HG03439 (cell line): ENCODE measurements at regions not wholly inside any gene's neighbourhood (a gene's known extent, or its start where the extent isn't known, plus 50 kb on each side); places are given as distances from the start of the nearest gene placed in this dataset.

Experiments used
- ATAC-seq: cut with Tn5 transposase; IDR thresholded peaks from one replicate; pipeline ENCODE4 v1.9.1; 2021; ENCODE audit warnings: mild to moderate bottlenecking, moderate library complexity; ENCODE audit not compliant: unreplicated experiment

DNA sequence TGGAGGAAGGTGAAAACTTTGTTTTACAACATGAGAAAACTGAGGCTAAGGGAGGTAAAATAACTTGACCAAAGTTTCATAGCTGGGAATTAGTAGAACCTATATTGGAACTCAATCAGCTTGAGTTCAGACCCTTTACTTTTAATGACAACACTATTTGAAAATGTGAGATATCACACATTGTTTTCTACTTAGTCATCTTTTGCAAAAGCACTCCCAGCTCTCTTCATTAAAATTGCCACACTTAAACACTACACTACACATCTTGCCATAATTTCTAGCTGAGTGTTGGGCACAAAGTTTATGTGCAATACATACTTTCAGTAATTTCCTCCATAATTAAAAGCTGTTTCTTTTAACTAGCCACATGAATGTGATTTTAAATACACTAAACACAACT, 230.4 kb upstream of the DCBLD2 start:
- no peak for ATAC-seq

DNA sequence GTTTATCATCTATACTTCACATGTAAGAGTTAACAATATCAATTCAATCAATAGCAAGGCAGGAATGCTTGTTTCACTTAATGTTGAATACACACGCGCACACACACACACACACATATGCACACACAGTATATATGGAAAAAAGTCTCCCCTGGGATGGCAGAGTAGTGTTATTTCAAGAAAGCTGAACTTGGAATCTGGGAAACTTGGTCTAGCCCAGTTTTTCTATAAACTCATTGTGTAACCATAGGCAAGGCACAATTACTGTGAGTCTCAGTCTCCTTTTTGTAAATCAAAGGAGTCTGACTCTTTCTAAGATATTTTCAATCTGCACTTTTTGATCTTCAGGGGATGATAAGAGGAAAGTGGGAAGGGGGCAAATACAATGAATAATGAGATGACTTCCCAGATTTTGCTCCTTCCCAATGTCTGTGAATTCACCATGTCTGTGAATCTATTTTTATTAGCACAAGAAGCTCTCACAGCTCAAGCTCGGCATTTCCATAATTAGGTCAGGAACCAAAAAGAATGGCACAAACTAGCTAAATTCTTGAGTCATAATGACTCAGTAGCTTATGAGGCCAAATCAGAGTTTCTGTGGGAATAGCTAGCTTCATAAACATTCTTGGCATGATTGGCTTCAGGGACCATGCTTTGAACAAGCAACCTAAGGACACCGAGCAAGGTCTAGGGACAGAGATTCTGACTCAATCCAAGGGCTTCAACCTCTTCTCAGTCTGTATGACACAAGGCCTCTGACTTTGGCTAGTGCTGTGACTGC, 227.4 kb upstream of the DCBLD2 start:
- no peak for ATAC-seq

DNA sequence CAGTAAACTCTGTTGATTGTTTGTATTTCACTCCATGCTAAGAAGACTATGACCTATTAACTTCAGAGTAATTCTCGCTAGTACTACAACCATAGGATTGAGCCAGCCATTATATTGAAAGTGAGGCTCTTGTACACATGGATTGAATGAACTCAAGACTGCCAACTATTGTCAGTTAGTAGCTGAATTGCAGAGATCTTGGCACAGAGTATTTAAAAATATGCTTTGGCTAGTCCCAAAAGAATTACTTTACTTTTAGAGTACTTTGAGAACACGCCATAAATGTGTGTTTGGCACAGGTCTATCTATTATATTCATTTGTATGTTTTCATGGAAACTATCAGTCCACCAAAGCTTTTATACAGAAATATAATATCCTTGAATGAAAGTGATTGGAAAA, 226.7 kb upstream of the DCBLD2 start:
- ATAC-seq, result no peak

DNA sequence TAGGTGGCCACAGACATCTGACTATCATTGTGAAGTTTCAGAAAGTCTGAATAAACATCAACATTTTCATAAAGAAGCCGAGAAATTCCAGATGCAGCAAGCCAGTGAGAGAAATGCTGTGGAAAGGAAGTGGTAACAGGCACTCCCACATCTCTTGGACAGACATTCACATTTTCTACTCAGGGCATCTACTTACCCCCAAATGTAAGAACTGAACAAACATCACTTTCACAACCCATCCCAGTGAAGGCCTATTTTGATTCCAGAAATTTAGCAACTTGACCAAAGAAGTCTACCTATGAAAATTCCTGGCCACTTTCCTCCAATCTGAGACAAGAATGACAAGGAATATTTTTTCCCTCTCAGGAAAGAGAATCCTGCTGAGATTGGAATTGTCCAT, 224.8 kb upstream of the DCBLD2 start:
- no peak for ATAC-seq

DNA sequence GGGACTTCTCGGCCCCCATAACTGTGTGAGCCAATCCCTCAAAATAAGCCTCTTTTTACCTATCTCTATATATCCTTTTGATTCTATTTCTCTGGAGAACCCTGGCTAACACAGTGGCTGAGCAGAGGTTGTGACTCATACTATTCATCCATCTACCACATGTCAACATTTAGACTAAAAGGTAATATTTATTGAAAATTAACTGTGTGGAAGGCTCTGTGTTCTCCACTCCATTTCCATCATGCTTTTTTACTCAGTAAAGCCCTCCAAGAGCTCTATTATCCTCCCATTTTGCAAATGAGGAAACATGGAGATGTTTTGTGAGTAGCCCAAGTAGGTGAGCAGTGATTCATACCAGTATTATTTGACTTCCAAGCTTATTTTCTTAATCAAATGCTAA, 217.9 kb upstream of the DCBLD2 start:
- no peak for ATAC-seq

DNA sequence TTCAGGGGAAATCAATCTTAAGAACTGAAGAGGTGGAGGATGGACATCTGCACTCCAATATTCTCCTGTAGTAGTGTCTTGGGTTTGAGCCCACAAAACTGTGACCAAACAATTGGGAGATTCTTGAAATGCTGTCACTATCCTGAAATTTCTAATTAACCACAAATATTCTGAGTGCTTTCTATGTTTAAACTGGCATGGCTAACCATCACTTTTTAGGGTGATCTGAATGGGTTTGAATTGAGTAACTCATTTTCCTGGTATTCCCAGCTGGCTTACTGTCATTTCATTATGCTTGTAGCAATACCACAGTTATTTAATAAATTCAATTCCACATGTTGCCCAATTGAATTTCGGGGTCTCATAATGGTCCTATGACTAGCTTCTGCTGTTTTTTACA, 216.9 kb upstream of the DCBLD2 start:
- no peak for ATAC-seq

DNA sequence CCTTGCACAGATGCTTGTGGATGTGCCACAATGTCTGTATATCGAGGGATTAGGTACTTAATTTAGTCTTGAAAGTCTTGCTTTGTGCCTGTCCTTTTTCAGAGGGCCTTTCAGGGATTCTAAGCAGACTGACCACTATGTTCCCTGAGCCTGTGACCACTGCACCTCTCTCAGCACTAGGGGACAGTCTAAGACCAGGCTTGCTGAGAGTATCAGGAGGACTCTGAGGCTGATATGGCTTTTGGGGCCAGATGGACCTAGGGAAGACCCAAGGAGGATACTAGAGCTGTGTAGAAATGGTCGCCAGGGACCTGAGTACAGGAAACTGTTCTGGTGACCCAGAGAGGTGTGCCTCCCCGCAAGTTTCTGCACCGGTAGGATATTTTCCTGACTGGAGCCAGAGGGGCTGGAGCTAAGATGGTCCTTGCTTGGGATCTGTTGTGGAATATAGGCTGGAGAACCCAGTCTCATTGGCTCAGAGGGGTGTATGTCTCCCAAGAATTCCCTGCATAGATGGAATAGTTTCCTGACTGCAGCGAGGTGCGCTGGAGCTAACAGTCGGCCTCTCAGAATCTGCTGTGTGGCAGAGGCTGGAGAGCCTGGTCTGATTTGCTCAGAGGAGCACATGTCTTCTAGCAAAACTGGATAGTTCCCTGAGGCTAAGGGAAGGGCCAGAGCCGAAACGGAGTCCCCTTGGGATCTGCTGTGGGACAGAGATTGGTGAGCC, 213.2 kb upstream of the DCBLD2 start:
- ATAC-seq, result no peak

DNA sequence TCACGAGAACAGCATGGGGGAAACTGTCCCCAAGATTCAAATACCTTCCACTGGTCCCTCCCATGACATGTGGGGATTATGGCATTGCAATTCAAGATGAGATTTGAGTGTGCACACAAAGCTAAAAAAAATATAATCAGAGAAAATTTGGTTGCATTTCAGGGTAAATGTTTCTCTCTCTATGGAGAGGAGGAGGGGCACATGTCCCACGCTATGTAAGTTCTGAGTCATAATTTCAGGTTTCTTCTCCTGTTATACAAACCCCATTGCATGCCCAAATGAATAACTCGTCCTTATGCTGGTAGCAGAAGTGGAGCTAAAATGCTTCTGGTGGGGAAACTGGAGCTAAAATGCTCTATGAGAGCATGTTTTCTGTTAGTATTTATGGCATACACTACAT, 209.7 kb upstream of the DCBLD2 start:
- no peak for ATAC-seq

DNA sequence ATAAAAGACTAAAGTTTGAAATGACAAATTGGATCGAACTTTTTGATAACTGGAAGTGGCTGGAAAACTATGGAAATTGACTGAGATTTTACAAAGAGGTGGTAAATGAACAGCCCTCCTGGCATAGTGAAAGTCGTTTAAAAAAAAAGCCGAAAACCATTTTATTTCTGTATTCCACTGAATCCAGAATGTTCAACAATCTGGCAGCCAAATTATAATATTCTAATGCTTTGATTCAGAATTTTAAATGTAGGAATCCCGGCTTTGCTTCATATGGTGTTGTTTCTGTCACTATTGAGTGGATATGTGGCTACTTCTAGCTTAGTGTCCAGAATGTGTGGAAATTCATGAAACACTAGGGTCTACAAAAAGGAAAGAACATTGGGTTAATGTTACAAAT, 208.9 kb upstream of the DCBLD2 start:
- no peak for ATAC-seq

DNA sequence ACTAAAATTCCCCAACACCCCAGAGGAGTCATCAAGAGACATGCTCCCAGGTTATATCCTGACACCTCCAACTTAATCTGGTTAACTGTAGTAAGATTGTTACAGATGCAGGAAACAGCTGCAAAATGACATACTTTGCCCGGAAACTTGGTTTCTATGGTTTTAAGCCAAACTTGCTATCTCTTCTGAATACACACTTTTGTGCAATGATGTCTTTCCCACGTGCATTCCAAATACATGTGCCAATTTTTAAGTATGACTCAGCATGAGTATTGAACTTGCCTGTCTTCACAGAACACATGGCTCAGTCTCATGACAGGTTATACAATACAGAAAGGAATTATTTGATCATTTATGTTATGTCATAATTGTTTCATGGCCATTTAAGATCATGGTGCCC, 207.0 kb upstream of the DCBLD2 start:
- ATAC-seq, result no peak

DNA sequence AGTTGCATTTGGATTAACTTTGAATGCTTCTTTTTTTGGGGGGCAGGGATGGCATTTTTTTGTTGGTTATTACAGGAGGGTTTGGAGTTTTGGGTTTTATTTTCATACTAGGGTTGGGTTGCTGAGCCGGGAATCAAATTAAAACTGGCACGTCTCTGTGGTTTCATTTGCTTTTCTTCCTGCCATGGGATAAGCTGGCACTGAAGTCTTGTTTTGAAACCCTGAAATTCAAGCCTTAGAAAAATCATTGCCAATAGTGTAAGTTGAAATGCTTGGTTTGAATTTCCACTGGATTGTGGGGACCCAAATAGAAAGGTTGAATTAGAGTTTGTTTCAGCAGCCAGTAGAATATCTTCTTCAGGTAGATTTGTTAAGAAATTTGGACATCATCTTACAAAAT, 193.1 kb upstream of the DCBLD2 start:
- no peak for ATAC-seq

DNA sequence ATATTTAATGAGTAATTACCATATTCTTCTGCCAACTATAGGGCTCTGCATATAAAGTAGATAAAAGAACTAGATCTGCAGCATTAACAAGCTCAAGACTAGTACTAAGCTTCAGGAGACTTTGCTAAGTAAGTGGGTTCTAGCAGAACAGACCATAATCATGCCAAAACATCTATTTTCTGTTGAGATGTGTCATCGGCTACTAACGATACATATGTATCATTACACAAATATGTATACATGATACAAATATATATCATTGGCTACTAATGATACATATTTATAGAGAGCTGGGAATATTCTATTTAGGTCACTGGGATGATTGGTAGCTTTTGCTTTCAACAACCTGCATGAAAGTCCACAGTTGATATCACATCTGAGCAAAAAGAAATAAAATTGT, 185.8 kb upstream of the DCBLD2 start:
- ATAC-seq, result no peak

DNA sequence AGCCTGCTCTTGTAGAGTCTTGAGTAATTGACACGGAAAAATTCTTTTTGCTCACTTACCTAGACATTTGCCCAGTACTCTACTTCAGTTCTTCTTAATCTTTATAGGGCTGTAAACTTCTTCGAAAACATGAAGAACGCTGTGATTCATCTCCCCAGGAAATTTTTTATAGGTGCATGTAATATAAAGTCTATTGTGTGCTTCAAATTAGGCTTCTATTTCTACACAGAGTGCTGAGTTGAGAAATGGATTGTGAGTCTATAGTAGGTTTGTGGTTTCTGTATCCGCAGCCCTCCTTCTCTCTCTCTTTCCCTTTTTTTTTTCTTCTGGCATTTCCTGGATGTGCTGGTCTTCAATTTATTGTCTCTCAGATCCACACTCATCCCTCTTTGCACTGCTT, 183.3 kb upstream of the DCBLD2 start:
- ATAC-seq, result no peak

DNA sequence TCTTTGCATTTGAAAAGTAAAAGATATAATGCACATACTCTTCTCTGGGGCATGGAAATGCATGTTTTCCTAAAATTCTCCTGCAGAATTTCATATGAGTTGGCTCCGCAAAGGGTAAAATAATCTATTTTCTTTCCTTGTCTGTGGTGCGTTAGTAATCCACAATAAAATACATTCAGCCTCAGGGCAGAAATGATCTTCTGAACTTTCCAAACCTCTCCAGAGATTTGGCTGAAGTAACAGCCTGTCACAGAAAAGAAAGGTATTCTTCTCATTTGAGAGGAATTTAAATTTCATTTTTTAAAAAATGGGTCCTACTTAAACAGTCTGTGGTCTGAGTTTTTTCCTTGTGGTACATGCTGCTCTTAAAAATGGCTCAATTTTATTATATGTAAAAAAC, 182.7 kb upstream of the DCBLD2 start:
- ATAC-seq, result no peak

DNA sequence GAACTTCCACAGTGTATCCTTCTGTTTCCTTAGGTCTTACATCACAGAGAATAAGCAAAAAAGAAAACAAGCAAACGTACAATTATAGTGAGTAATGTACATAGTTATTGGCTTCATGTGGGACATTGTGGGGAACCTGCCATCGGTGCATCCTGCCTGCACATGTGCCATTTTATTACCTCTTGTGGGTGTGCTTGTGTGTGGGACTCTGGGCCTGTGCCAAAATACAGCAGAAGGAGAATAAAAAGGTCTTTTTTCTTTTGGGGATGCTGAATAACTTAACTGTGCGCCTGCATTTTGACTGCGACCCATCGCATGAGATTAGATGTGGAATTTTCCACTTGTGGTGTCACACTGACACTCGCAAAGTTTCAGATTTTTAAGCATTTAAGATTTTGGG, 169.6 kb upstream of the DCBLD2 start:
- ATAC-seq, result no peak

DNA sequence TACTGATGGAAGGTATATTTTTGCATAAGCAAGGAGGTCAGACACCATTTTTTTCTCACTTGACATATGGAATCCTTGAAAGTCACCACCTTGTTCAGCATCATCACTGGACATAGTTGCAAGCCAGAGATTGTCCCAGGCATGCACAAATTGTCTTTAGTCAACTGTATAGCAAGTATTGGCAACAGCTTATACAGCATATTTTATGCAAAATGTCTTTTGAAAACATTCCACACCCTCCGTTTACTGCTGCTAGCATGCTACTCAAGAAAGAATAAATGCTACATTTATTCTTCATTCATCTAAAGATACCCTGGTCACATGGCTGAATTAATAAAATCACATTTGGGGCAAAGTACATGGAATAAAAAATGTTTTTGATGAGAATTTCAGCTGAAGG, 168.5 kb upstream of the DCBLD2 start:
- ATAC-seq, result no peak

DNA sequence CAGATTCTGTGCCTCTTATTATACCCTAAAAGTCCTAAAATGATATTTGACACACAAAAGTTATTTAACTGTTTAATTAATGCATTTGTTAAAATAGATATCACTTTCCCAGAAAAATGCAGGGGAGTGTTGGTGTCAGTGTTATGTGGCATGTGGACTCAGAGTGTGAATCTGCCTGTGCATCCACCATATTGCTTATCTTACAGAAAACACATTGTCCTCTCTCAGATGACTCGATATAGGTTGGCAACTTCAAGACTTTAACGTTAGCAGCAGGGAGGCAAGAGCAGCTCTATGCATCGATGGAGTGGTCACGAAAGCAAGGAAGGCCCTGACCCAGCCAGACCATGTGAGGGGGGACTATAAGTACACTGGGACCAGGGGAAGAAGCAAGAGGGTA, 165.4 kb upstream of the DCBLD2 start:
- ATAC-seq, result no peak

DNA sequence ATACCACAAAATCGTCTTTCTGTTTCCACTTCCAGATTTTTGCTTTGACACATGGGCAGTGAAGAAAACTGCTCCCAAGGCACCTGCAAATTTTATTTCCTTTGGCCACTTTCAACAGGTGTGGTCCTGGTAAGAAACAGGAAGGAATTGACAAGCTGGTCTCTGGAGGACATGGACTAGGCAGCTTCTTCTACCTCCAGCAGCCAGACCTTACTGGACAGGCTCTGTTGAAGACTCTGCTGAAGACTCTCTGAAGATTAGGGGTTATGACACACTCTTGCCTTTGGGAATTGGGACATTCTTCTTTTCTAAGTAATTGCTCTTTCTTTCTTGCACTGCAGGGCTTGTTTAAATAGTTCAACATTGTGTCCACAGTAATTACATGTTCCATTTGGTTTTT, 147.7 kb upstream of the DCBLD2 start:
- ATAC-seq, result no peak

DNA sequence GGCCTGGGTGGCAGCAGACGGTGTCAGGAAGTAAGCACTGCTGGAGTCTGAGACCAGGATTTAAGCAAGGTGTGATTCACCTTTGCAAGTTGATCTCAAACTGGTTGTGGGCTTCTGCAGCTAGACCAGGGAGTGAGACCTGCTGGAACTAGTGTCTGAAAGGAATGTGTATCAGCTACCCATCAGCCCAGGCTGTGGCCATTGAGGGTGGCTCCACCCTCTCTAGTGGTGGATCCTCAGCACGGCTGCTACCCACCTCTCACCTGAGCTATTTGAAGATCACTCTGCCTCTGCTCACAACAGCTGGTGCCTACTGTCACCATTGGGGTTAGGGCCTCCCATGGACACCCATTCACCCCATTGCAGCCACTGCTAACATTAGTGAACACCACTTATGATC, 140.3 kb upstream of the DCBLD2 start:
- ATAC-seq, result no peak

DNA sequence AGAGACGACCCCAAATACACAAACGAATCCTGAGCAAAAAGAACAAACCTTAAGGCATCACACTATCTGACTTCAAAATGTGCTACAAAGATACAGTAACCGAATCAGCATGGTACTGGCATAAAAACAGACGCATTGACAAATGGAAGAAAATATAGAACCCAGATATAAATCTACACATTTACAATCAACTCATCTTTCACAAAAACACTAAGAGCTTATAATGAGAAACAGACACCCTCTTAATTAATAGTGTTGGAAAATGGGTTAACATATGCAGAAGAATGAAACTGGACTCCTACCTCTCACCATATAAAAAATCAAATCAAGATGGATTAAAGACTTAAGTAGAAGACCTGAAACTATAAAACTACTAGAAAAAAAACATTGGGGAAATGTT, 130.3 kb upstream of the DCBLD2 start:
- ATAC-seq, result no peak

DNA sequence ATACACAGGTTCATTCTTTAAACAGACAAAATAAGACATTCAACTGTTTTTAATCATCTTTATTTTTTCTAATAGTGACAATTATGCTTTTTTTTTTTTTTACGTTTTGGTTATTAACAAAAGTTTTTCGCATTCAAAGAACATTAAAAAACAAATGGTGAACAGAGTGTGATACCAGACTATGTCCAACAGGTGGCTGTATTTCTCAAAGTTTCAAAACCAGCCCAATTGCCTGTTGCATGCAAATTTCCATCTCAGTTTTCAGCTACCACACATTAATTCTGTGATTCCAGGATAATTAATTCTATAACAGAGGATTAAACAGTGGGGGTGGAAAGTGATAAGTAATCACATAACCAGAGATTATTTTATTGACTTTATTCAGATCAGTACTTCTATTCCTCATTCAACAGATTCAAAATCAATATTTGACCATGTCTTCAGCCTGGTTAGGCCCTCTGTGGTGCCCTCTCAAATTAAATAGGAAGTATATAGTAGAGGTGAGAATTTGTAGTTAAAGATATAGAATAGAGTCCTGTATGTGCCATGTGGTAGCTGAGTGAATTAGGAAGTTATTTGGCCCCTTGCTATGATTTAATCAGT, 122.2 kb upstream of the DCBLD2 start:
- ATAC-seq, result no peak

DNA sequence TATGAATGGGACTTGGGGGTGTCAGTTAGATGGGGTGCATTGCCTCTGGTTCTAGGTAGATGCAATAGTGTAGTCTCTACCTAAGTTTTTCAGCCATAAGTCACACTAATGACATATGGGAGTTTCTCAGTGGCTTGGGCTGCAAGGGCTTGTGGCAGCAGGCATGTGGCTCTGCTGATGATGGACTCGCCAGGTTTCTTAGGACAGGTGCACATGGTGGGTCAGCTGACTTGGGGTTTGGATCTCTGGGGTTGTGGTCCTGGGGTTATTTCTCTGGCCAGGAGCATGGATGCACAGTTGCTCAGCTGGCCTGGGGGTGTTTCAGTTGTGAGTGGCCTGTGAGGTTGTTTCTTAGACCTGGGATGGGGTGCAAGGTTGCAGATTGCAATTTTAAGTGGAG, 120.0 kb upstream of the DCBLD2 start:
- no peak for ATAC-seq
